HG03103 (cell line): ENCODE measurements at regions not wholly inside any gene's neighbourhood (a gene's known extent, or its start where the extent isn't known, plus 50 kb on each side); places are given as distances from the start of the nearest gene placed in this dataset.
A peak's percentile ranks its signal among the peaks of the same experiment; 100 is the strongest.

Experiments used
- ATAC-seq: cut with Tn5 transposase; IDR thresholded peaks from one replicate; pipeline ENCODE4 v1.9.1; 2021; ENCODE audit warnings: low read depth; ENCODE audit not compliant: unreplicated experiment

DNA sequence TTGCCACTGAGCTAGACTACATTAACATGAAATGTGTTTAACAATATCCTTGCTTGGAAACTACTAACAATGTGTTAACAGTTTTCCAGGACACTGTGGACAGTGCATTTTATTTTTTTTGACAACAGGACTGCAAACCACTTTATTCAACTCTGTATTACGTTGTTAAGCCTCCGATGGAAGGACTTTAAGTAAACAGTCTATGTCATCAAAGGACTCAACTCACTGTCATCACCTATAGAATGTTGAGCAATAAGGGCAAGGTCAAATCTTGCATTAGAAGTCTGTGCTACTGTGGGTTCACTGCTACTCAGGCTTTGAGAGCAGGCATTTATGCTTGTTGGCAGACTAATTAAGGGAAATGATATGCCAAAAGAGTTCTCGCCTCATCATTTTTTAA is 483.7 kb downstream of the FLRT2 start:
- no peak for ATAC-seq

- ATAC-seq: no peak
Observed at GRCh38 chr14:86012461-86012860, 482.5 kb downstream of the FLRT2 start.

DNA sequence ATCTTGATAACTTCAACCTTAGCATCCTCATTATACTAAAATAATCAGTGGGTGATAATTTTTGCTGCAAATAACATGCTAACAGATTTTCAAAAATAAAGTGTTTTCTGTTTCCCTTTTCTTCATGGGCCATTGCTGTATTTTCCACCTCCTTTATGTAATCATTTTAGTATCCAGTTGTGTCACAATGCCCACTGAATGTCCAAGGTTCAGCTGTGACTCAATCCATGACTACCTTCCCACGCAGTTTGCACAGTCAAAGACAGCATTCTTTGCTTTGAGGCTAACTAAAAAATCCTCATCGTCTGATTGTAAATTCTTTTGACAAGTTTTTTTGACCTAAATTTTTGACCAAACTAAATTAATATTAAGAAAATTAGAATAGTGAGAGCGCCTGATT is 474.1 kb downstream of the FLRT2 start:
- ATAC-seq: no peak

GRCh38 chr14:85996551-85996950 is 466.6 kb downstream of the FLRT2 start:
- ATAC-seq: no peak

DNA sequence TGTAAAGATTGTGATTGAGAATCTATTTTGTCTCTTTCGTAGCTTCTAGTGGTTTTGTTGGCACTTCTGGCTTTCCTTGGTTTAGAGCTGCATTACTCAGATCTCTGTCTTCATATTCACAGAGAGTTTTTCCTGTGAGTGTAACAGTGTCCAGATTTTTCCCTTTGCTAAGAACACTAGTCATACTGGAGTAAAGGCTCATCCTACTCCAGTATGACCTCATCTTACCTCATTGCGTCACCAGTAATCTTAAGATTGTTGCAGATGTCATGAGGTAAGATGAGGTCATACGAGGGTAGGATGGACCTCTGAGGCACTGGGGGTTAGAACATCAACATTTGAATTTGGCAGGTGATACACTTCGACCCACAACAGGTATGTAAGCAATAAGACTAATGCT is 461.2 kb downstream of the FLRT2 start:
- no peak for ATAC-seq

GRCh38 chr14:85987907-85988306 is 458.0 kb downstream of the FLRT2 start:
- no peak for ATAC-seq

- no peak for ATAC-seq
Observed at GRCh38 chr14:85987292-85987691, 457.3 kb downstream of the FLRT2 start.

GRCh38 chr14:85978582-85979250 is 448.8 kb downstream of the FLRT2 start:
- ATAC-seq: no peak

DNA sequence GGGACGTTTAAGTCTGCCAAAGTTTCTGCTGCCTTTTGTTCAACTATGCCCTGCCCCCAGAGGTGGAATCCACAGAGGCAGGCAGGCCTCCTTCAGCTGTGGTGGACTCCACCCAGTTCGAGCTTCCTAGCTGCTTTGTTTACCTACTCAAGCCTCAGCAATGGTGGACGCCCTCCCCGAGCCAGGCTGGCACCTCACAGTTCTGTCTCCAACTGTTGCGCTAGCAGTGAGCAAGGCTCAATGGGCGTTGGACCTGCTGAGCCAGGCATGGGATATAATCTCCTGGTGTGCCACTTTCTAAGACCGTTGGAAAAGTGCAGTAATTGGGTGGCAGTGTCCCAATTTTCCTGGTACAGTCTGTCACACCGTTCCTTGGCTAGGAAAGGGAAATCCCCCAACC is 444.7 kb downstream of the FLRT2 start:
- no peak for ATAC-seq

DNA sequence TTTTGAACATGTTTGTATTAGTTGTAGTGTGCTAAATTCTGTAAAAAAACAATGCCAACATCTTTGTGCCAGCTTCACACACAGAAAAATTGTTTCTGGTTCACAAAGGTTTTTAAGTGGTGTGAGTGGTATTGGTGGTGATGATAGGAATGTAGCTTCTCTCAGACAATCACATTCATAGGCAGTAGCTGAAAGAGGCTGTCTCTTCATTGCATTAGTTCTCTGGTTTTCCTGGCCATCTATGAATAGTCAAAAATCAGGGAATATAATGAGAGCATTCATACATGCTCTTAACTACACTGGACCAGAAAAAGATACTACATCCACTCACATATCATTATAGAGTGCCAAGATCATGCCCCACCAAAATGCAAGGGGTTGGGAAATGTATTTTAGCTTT is 433.5 kb downstream of the FLRT2 start:
- ATAC-seq: no peak

DNA sequence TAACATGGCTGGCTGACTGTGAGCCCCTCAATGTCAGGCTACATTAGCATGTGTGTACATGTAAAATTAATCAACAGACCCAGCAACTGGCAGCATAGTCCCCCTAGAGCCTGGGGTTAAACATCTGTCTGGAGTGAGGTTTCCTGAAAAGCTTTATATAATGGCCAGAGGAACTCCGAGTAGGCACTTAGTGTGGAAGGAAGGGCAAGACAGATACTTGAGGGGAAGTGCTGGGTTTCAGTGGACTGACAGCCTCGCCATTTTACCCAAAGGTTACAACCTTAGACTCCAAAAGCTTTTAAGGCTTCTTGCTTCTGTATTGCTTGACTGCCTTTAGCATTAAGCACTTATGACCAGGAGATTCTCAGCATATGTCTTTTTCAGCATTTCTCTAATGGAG is 430.8 kb downstream of the FLRT2 start:
- ATAC-seq: no peak

DNA sequence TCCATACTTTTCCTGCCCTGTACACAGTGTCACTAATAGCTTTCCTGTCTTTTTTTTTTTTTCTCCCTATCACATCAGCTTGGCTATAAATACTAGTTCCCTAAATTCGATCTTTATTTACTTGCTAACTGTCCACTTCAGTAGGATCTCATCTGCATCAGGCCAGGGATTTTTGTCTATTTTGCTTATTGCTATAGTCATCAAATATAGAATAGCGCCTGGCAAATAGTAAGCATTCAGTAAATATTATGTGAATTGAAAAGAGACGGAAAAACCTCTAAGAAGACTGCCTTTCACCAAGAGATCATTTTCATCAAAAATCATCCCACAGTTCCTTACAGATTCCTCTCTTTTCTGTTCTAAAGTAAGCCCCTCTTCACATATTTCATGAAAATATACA is 429.1 kb downstream of the FLRT2 start:
- ATAC-seq: no peak

- no peak for ATAC-seq
Observed at GRCh38 chr14:85958069-85958468, 428.1 kb downstream of the FLRT2 start.

DNA sequence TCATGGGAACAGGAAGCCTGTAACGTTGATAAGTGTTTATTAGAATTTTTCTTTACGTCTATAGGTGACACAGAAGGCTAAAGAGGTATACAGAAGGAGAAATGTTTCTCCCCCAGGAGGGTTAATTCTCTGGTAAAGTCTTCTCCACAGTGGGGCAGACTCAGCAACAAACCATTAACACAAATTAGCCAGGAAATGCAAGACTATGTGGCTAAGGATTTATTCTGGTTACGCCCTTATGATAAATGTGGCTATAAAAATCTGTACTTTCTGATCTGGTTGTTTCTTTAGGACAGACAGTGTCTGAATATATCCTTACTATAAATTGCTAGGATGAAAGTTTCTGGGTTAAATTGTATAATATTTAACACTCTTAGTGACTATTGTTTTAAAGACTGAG is 423.3 kb downstream of the FLRT2 start:
- ATAC-seq: no peak

DNA sequence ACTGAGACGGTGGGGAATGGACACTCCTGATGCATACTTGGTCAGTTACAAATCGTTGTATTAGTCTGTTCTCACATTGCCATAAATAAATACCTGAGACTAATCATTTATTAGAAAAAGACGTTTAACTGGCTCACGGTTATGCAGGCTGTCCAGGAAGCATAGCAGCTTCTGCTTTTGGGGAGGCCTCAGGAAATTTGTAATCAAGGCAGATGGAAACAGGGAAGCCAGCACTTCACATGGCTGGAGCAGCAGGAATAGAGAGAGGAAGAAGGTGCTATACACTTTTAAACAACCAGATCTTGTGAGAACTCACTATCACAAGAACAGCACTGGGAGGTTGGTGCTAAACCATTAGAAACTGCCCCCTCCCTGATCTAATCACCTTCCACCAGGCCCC is 418.2 kb downstream of the FLRT2 start:
- no peak for ATAC-seq

DNA sequence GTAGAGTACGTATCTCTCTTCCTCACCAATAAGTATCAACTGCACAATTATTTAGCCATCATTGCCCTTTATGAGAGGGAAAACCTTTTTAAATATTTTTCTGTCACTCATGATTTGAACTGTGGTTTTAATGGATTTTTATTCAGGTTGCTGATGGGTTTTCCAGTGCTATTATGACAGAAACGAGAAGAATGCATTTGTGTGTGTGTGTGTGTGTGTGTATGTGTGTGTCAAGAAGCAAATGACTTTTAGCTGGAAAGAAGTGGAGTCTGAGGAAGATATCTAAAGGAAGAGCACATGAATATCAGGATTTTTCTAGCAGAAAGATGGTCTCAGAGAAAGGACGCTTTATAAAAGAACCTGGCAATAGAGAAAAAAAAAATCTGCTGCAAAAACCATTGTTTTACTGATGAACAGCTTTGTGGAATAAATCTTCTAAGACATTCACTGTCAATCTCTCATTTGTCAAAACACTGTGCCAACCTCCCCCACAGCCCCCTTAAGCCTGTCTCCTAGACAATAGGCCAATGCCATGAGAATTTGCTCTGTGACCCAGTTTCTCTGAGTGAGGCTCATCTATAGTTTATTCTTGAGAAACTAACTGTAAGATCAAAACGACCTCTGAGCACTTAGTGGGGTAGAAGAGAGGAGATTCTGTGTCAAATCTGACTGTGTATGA is 417.7 kb downstream of the FLRT2 start:
- ATAC-seq: no peak

DNA sequence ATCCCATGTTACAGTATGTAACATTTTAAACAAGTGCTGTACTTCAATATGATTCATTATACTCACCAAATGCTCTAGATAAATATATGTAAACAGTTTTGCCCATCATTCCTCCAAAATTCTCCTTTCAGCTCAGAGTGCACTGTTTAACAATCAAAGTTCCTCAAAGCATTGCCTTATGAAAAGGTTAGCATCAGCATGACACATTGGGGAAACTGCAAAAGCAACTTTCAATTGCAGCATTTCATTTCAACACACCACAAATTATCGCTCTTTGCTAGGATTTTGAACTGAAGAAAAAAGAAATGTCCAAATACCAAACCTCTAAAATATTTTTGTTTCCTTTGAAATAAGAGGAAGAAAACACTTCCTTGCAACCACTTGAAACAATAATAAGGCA is 413.2 kb downstream of the FLRT2 start:
- ATAC-seq: no peak

DNA sequence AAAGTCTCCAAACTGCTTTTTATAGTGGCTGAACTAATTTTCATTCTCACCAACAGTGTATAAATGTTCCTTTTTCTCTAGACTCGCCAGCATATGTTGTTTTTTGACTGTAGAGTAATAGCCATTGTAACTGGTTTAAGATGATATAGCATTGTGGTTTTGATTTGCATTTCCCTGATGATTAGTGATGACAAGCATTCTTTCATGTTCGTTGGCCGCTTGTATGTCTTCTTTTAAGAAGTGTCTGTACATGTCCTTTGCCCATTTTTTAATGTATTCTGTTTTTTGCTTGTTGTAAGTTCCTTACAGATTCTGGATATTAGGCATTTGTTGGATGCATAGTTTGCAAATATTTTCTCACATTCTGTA is 404.9 kb downstream of the FLRT2 start:
- peak; percentile 39 for ATAC-seq

- peak; percentile 92 for ATAC-seq
Observed at GRCh38 chr14:85934123-85934885, 404.4 kb downstream of the FLRT2 start.

GRCh38 chr14:85921241-85921640 is 391.3 kb downstream of the FLRT2 start:
- ATAC-seq: no peak

- ATAC-seq: no peak
Observed at GRCh38 chr14:85917716-85918115, 387.8 kb downstream of the FLRT2 start.

- ATAC-seq: no peak
Observed at GRCh38 chr14:85915711-85916110, 385.8 kb downstream of the FLRT2 start.
